ENCODE measurements at regions not wholly inside any gene's neighbourhood (a gene's known extent, or its start where the extent isn't known, plus 50 kb on each side); places are given as distances from the start of the nearest gene placed in this dataset.
"Not testable (repeated sequence)": the region's sequence is repeated elsewhere in the genome, so short reads cannot be mapped to it uniquely, and the experiment has no call there.

DNA sequence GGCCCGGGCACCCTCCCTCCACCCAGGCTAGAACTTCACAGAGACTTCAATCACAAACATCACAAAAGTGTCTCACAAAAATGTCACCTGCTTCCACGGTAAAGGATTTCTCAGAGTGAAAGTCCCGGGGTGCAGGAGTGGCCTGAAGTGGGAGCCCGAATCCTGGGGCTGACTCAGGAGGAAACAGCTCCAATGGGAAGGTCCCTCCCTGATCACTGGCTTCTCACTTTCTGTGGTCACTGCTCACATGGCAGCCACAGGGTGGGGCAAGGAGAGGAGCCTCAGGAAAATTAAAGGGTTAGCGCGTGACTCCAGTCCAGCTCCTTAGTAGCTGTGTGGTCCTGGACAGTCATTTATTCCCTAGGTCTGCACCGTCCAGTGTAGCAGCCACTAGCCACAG lies 564.5 kb upstream of the B3GAT1 start:
- no peak for DNase-seq

- no peak for DNase-seq
Observed at GRCh38 chr11:134975866-134976376, 563.9 kb upstream of the B3GAT1 start.

GRCh38 chr11:134973801-134974200 lies 561.8 kb upstream of the B3GAT1 start:
- DNase-seq = no peak

GRCh38 chr11:134971381-134971780 lies 559.3 kb upstream of the B3GAT1 start:
- DNase-seq = no peak

- DNase-seq = no peak
Observed at GRCh38 chr11:134967746-134968145, 555.7 kb upstream of the B3GAT1 start.

- DNase-seq = not testable (repeated sequence)
Observed at GRCh38 chr11:134961386-134961785, 549.3 kb upstream of the B3GAT1 start.

GRCh38 chr11:134958870-134959269 lies 546.8 kb upstream of the B3GAT1 start:
- no peak for DNase-seq

- no peak for DNase-seq
Observed at GRCh38 chr11:134958336-134958640, 546.2 kb upstream of the B3GAT1 start.

GRCh38 chr11:134957540-134958335 lies 545.7 kb upstream of the B3GAT1 start:
- no peak for DNase-seq

DNA sequence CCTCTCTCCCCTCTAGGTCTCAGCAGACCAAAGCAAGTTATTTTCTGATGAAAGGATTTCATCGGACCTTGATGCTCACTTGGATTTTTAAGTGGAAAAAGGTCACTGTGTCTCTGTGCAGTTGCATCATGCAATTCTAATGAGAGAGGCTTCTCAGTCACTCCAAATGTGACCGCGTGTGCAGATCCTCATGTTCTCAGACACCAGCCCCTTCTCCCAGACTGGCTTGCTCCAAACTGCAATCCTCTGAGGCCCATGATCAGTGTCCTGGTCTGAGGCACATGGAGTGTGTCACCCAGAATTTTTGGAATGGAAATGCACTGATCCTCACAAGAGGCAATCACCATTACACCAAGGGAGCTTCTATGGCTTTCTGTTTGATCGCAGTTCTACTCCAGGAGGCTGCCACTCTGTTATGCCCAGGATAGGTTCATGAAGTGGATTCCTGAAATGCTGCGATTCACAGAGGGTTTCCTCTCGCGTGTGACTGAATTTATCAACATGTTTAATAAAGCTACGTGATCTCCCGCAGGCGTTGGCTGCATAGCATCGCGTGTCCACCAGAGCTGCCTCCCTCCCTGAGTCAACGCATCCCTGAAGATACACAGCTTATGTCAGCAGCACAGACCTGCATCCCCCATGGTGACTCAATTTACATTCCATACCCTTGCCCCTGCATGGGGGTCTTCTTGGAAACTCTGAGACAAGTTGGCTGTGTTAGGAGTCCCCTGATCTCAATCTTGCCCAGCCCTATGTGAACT lies 544.6 kb upstream of the B3GAT1 start:
- no peak for DNase-seq

DNA sequence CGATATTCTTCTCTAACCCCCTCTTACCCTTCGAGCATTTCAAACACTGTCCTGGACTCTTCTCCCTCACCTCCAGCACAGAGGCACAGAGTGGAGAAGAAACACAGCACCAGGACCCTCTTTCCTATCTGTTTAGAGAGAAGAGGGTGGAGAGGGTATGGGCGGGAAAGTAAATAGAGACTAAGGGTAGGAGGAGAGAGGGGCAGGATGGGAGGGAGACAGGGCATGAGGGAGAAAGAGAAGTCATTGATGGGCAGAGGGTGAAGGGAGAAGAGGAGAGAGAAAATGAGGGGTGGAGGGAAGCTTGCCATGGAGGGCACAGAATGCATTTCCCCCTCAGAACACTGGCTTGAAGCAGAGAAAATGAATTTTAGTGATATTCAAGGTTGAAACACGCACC lies 543.9 kb upstream of the B3GAT1 start:
- DNase-seq = not testable (repeated sequence)

DNA sequence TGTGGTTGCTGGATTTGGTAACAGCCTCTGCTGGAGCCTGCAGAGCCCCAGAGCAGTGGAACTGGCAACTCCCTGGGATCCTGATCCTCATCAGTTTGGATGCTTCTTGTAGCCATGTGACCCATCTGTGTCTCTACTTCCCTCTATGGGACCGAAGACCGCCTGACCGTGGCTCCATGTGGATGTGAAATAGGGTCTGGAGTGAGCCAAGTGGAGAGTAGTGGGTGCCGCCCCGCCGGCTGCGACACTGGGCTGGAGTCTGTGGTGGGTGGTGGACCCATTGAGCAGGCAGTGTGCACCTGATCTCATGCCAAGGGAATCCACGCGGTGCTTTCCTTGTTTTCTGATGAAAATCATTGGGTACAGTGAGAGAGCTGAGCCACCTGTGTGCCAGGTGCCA lies 543.2 kb upstream of the B3GAT1 start:
- no peak for DNase-seq

DNA sequence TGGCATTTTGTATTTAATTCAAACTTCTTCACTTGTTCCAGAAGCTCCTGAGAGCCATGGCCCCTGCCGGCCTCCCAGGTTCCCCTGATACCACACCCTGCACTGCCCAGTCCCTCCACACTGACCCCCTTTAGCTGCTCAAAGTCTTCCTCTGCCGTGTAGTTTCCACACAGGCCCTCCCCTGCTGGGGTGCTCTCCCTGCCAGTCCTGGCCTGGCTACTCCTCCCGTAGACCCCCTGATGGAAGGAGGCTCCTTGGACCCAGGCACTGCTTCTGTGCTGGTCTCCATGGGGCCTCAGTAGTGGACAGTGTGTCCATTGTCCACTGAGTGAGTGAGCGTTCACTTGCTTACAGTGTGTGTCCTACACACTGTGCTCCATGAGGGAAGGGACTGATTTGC lies 542.4 kb upstream of the B3GAT1 start:
- not testable (repeated sequence) for DNase-seq

DNA sequence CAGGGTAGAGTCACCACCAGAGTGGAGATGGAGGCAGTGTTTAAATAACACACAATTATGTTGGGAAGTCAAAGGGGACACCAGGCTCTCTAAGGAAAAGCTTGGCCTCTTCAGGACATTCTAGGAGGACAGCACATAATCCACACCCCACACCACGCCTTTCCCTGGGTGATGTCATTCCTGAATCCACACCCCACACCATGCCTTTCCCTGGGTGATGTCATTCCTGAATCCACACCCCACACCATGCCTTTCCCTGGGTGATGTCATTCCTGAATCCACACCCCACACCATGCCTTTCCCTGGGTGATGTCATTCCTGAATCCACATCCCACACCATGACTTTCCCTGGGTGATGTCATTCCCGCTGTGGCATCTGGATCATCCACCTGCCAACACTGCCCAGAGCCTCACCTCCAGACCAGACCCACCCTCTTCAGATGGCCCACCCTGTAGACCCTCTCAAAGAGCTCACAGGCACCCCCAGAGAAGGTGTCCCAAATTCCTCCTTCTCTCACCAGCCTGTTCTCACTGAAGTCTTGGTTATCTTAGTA lies 541.5 kb upstream of the B3GAT1 start:
- DNase-seq = not testable (repeated sequence)

- no peak for DNase-seq
Observed at GRCh38 chr11:134951305-134951700, 539.3 kb upstream of the B3GAT1 start.

GRCh38 chr11:134950692-134951304 lies 538.8 kb upstream of the B3GAT1 start:
- no peak for DNase-seq

GRCh38 chr11:134949121-134950090 lies 537.4 kb upstream of the B3GAT1 start:
- DNase-seq = no peak

DNA sequence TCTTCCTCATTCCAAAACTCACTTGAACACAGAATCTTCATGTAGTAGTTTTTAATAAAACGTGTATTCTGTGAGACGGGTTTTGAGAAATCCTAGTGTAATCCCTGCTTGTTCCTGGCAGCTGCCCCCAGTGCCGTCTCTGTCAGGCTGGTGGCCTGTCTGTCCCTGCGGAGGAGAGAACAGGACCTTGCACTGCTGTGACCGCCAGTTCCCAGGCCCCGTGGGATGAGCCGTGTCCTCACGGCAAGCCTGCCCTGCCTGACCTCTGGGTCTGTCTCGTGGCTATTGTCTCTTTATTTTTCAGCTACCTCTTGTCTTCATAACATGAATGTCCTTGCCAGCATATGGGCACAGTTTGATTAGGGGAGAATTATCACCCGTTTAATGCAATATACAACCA lies 535.5 kb upstream of the B3GAT1 start:
- DNase-seq = no peak

GRCh38 chr11:134945993-134946392 lies 534.0 kb upstream of the B3GAT1 start:
- no peak for DNase-seq

- DNase-seq = no peak
Observed at GRCh38 chr11:134944986-134945385, 532.9 kb upstream of the B3GAT1 start.

- DNase-seq = no peak
Observed at GRCh38 chr11:134944131-134944530, 532.1 kb upstream of the B3GAT1 start.

DNA sequence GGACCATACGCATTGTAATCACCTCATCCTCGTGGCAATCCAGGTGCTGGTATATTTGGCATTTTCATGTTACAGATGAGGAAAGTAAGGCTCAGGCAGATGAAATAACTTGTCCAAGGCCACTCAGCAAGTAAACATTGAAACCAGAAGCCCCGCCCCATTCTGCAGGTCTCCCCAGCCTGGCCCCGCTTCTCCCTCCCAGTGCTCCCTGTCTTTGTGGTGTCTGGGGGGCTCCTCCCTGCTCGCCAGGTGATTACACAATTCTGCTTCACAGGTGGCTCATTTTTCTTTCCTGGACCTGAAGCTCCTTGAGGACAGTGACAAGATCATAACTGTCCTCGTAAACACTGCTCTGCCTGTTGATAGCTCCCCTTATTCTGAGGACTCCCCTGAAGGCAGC lies 531.5 kb upstream of the B3GAT1 start:
- DNase-seq = no peak

Measured in T-helper 1 cell (primary cell).